Nucleus accumbens (tissue), 56 donors: ENCODE measurements at regions not wholly inside any gene's neighbourhood (a gene's known extent, or its start where the extent isn't known, plus 50 kb on each side); places are given as distances from the start of the nearest gene placed in this dataset.
A peak's percentile ranks its signal among the peaks of the same experiment; 100 is the strongest.

Experiments used
- DNase-seq, 56 donors: peaks; one replicate each; lab custom pipeline; 2025; lab: John Stamatoyannopoulos, UW

DNA sequence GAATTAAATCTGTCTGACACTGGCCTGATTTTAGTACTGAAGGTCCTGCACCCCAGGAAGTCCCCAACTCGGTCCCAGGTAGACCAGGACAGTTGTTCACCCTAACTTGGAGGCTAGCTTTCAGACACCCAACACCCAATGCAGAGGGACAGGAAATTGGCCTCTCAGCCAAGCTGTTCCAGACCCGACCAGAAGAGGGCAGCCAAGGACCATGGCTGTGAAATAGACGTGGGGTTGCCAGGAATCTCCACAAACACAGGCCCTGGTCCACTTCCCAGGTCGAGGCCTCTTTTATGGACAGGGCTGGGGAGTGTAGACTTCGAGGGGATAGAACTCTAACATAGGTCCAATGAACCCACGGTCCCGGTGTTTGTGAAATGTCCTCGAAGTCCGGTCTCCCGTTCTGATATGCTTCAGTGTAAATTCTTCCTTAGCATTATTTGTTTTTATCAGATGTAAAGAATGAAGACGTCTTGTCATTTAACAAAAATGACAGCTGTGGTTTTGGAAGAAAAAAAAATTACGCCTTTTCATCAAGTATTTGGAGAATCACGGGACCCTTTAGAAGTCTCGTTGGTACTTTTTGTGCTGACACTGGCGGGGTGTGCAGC is 260.3 kb upstream of the ADAMTS16 start:
- peak in 51 of 56 donors; percentile 19 to 90 (median 57) for DNase-seq

DNA sequence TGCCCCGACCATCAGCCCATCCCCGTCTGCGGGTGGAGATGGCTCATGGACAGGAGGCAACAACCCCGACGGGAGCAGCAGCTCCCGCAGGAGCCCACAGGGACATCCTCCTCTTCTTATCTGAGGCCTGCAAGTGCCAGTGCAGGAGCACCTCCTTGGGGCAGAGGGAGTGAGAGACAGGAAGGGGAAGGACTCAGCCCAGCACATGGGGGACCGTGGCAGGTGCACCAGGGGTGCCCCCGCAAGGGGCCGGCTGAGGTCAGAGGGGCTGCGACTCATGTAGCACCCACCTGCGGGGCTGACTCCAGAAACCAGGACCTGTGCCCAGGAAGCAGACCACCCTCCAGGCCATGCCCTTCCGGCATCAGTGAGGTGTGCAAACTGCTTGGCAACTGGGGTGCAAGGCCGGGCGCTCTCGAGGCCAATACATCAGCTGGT is 259.8 kb upstream of the ADAMTS16 start:
- DNase-seq, result no peak

DNA sequence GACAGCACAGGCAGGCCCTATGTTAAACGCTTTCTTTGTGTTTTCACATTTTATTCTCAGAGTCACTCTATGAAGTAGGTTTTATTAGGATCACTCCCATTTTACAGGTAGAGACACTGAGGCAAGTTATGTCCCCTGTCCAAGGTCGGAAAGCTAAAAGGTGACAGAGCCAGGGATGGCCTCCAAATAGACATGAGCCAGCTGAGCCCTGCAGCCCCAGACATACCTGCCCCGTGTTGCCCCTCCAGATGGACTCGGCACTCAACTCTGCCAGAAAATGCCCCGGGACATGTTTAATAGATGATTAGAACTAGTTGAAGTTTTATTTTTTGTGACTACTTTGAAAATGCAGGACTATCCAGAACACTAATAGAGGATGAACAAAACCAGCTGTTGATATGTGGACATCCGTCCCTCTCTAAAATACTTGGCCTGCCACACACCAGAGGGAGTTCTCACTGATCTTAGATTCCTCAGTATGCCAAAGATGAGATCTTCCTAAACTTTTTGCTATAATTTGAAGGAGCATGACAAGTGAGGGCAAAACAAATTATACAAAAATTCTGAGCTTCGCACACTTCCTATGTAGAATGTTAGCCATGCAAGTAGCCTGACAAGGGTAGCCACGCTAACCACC is 258.6 kb upstream of the ADAMTS16 start:
- no peak for DNase-seq

DNA sequence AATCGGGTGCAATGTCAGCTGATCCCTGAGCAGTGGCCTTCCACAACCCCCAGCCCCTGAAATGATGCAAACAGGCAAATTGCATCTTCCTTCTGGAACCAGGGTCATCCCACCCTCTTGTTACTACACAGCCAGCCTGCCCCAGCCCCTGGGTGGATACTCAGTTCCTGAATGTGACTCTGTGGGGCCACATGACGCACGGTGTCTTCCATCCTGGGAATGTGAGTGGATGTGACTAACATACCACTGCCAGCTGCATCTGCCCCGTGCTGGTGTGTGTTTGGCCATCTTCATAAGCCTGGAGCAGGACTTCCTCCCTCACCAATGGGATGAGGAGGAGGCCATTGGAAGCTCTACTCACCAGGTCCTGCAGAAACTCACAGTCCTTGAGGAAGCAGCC is 257.9 kb upstream of the ADAMTS16 start:
- DNase-seq, result no peak

DNA sequence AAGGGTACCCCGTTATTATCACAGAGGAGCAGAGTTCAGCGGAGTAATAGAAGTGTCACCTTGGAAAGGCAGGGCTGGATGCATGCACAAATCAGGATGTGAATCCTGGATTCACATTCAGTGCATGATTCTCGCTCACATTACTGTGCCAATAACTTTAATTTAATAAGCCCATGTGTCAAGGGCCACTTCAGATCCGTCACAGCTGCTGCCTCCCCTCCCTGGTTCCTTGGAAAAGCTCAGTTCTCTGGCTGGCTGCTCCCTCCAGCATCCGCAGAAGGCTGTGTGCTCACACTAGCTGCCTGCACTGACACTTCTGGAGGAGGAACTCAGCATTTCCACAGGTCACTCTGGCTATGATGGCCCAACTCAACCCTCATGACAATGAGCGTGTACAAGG is 256.8 kb upstream of the ADAMTS16 start:
- DNase-seq, result no peak

DNA sequence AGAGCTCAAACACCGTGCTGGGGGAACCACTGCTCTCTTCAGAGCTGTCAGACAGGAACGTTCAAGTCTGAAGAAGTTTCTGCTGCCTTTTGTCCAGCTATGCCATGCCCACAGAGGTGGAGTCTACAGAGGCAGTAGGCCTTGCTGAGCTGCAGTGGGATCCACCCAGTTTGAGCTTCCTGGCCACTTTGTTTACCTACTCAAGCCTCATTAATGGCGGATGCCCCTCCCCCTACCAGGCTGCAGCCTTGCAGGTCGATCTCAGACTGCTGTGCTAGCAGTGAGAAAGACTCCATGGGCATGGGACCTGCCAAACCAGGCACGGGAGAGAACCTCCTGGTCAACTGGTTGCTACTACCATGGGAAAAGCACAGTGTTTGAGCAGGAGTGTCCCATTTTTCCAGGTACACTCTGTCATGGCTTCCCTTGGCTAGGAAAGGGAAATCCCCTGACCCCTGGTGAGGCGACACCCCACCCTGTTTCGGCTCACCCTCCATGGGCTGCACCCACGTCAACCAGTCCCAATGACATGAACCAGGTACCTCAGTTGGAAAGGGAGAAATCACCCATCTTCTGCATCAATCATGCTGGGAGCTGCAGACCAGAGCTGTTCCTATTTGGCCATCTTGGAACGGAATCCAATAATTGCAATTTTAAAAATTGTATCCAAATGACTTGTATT is 246.9 kb upstream of the ADAMTS16 start:
- DNase-seq, result no peak

DNA sequence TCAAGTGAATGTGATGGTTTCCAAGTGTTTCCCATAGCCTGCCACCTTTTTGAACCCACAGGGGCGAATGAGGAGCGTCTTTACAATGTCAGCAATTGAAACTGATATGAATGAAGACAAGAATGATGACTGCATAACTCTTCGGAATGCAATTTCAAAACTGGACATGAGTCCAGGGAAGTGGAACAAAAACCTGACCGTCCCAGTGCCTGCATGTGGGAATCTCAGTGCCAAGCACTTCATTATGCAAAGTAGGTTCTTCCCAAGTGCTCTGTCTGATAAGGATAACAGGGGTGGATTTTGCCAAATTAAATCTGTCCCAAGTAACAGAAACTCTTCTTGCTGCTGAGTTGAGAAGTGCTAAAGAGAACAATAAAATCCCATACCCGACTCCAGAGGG is 243.8 kb upstream of the ADAMTS16 start:
- no peak for DNase-seq

DNA sequence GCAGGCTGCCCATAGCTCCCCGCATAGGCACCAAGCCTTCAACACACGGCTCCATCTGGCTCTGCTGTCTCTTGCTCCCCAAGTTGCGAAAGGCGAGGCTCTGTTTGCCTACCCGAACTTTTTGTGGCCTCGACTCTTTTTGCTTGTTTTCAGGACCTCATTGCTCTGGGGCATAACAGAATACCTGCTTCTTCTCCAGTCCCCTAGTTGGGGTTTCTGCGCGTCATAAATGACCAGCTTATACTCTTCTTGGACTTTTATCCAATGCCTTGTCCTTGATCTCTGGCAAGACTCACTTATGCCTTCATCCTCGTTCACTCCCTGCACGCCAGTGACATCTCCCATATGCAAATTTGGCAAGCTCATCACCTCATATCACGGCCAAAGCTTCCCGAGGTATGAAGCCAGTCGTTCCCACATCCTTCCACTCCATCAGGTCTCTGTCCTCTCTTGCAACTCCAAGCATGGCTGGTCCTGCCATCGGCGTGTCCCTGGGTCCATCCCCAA is 238.8 kb upstream of the ADAMTS16 start:
- no peak for DNase-seq

DNA sequence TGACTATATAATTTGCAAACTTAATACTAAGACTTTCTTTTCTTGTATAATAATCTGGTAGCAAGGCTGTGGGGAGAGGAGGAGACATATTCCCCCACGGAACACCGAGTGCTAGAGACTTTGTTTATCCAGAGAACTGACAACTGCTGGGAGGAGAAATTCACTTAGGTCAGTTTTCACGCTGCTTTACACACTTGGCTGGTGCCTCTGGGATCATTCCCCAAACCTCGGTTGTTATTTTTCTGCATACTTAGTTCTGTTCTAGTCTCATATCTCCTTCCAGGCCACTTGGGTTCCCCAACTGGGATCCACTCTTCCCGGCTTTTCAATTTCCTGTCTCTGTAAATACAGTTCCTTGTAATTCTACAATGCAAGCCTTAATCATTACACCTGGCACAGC is 238.2 kb upstream of the ADAMTS16 start:
- no peak for DNase-seq

DNA sequence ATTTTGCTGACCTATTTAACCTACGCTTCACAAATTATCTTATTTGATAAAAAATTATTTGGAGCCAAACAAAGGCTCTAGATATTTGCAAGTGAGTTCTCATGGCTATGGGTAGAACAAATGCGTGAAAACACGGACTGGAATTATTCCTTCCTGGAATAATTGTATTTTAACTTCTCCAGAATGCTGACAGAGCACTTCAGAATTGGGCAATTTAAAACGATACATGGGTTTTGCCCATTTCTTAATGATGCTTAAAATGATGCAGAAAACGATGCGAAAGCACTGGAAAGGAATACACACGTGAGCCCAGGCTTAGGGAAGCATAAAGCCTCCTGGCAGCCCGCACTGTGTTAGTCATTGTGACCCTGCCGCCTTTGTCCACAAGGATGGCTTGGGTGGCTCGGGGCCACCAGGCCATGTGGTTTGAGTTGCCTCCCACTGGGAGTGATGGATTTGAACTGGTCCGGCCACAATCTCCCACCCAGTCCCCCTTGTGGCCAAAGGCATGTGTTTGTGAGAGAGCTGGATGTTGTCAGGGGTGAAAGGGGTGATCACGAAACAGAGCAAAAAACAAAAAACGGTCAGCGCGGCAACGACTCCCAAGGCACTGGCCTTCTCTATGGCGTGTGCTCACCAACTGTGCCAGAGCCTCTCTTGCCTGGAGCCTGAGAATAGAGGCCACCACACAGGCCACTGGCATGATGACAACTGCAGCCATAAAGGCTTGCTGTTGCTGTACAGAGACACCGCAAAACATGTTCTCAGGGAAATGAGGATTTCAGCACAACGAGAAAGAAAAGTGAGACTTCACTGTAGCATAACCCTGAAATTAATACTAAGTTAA is 234.2 kb upstream of the ADAMTS16 start:
- DNase-seq, result peak in 21 of 56 donors; percentile 1 to 54 (median 20)

DNA sequence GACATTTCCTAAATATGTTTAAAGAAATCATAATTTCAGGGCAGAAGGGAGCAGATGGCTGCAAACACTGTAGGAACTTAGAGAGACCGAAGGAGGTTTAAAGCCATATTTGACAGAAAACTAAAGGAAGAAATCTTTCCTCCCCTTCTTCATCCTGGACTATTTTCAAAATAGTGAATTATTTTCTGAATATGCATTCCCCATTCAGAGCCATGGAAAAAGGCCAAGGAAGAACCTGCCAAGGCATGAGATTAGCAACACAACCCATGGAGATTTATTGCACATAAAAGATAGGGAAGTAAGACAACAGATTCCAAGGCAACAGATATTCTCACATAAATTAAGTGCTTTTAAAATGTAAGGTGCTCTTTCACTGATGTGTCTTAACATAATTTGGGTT is 233.3 kb upstream of the ADAMTS16 start:
- no peak for DNase-seq

DNA sequence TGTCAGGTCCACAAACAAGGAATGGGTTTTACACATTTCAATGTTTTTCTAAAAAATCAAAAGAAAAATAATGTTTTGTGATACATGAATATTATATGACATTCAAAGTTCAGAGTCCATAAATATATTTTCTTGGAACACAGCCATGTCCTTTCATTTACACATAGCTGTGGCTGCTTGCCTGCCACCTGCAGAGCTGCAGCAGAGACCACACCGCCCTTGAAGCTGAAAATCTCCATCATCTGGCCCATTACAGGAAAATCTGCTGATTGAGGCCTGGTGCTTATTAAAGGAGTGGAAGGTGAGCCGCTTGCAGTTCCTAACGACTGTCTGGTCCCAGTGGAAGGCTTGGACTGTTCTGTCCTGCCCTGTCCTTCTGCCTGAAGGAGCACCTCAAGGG is 232.6 kb upstream of the ADAMTS16 start:
- DNase-seq, result no peak

DNA sequence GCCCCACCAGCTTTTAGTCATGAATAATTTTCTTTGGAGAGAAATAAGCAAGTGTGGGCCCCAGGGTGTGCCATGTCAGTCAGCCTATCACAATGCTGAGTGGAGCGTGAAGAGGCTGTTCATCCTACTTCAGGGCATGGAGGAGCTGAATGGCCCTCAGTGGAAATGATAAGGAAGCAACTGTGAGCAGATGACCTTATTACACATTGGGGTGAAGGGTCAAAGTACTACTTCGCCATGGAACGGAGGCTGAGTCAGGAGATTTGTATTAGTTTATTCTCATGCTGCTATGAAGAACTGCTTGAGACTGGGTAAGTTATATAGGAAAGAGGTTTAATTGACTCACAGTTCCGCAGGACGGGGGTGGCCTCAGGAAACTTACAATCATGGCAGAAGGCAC is 231.0 kb upstream of the ADAMTS16 start:
- no peak for DNase-seq

DNA sequence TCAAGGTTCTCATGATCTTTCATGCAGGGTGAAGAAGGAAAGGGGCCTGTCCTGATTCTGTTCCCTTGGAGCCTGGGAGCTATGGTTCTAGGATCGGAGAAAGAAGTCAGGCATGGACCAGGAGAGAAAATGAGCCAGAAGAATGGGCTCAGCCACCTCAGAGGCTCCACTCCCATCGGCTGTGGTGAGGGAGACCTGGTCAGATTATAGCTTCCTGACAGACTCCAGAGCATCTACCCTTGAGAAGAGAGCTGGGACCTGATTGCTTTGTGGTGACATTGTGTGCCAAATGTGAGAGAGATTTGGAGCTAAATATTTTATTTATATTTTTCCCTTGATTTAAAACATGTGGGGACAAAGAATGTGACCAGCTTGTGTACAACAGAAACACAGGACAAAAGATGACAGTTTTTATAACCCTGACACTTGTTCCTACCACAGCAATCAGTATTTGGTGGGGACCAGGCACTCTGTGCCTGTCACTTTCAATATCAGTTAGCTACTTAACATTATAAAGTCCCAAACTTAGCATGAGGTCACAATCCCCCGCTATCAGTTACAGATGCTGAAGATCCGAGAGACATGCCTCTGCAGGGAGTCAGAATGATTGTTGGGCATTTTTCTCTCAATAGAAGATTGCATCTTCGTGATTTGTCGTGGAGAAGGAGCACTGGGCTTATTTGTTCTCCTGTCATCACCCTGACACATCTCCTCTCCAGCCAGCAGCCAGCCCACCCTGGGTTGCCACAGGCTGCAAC is 228.3 kb upstream of the ADAMTS16 start:
- DNase-seq, result no peak

DNA sequence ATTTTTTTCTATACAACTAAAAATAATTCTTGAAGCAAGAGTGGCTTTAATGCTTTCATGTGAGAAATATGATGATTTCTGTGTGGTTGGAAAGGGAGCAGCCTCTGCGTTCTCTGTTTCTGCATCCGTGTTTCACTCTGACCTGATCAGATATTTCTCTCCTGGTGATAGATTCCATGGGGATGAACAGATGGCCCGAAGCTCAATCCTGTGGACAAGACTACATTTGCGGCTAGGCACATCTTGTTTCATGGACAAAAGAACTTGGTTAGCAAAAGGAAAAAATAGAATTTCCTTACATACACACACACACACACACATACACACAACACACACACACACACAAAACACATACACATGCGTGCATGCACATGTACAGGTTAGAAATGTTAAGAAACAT is 218.2 kb upstream of the ADAMTS16 start:
- DNase-seq, result no peak

DNA sequence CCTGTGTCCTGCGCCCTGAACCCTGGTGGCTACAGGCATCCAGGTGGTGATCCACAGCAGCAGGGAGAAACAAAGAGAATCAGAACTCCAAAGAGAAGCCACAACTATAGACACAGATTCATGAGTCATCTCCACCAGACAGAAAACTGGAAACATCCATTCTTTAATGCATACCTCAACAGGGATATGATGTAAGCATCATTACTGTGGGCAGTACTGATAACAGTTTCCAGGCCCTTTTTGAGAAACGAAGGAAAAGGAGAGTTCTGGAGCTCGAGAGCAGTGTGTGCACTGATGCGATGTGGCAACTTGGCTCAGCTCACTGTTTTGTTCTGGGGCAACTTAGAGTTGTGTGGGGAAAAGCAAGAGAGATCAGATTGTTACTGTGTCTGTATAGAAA is 215.6 kb upstream of the ADAMTS16 start:
- no peak for DNase-seq

DNA sequence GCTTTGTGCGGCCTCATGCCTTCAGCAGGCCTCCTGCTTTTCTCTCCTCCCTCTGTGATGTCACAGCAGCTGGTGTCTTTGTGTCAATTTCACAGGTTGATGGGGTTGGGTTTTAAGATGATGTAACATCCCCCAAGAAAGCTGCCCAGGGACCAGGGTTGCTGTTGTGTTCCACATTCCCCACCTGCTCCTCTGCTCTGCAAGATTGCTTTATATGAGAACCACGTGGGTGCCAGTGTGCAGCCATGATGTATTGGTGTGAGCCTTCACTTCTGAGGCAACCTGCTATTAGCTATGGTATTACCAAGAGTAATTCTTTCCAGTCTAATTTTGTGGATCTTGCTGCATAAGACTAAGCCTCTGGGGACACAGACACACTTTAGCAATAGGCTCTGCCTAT is 213.0 kb upstream of the ADAMTS16 start:
- DNase-seq, result no peak

DNA sequence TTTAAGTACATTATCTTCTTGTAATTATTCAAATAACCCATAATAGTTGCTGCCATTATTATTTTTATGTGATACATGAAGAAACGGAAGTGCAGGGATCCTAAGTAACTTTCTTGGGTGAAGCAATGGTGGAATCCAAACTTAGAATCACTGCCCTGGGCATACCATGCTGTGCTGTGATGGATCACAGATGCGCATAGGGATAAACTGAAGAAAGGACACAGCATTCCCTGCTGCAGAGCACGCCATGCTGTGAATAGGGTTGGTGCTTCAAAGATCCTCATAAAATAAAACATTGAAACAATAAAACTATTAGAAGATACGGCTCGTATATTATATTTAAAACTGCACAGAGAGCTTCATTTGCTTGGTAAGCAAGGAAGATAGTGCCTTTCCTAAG is 211.7 kb upstream of the ADAMTS16 start:
- DNase-seq, result no peak

DNA sequence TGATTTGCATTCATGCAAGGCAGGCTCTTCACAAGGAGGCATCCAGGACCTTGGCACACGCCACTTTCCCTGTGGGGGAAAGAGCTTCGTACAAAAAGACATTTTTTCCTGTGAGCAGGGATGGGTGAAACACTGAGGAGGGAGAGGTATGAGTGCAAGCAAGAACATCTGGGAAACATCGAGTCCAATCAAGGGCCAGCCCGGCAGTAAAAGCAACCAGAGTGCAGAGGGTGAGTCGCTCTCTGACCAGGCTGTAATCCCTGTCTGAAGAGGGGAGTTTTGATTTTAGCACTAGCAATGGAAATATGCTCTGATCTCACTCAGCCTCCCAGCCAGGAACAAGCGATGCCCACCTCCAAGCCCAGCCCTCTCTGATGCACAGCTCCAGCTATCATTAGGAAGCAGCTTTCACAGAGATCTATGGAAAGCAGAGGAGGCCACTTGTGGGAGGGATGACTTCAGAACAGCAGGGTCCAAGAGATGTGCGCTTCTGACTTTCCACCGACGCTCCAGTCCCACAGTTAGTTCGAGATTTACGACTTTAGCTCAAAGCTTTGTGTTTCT is 211.0 kb upstream of the ADAMTS16 start:
- no peak for DNase-seq
